ENCODE measurements at regions not wholly inside any gene's neighbourhood (a gene's known extent, or its start where the extent isn't known, plus 50 kb on each side); places are given as distances from the start of the nearest gene placed in this dataset.

DNA sequence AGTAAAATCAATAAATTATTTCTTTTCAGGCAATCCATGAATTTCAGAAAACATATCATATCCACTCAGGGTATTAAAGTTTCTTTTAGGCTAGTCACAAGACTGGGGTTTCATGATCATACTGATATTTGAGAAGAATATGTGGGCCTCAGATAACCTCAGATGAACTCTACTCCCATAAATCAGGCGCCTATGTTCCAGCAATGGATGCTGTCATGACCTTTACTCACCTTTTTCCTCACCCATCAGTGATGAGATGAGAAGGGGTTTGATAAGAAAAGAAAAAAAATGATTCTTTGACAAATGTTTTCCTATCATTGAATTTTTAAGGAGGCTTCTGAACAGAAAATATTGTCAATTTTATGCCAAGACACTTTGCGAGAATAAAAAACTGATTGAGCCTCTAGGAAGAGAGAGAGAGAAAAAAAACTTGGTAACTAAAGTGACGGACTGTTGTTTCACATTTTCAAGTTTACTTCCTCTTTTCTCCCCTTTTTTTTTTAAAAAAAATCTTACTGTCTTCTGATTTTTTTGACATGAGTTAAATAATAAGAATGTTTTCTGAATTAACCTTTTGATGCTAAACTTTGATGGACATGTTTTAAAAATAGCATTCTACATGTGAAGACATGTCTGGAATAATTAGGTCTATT lies 309.1 kb upstream of the MAP2 start:
- TF ChIP-seq EZH2phosphoT487 (IDR thresholded peaks at IDR 0.05; ENCODE audit: borderline replicate concordance, low read depth, low read length) = no peak
- TF ChIP-seq, protein P1, sequence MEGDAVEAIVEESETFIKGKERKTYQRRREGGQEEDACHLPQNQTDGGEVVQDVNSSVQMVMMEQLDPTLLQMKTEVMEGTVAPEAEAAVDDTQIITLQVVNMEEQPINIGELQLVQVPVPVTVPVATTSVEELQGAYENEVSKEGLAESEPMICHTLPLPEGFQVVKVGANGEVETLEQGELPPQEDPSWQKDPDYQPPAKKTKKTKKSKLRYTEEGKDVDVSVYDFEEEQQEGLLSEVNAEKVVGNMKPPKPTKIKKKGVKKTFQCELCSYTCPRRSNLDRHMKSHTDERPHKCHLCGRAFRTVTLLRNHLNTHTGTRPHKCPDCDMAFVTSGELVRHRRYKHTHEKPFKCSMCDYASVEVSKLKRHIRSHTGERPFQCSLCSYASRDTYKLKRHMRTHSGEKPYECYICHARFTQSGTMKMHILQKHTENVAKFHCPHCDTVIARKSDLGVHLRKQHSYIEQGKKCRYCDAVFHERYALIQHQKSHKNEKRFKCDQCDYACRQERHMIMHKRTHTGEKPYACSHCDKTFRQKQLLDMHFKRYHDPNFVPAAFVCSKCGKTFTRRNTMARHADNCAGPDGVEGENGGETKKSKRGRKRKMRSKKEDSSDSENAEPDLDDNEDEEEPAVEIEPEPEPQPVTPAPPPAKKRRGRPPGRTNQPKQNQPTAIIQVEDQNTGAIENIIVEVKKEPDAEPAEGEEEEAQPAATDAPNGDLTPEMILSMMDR (conservative IDR thresholded peaks at IDR 0.05; ENCODE audit: low read length) = no peak
